ENCODE measurements at regions not wholly inside any gene's neighbourhood (a gene's known extent, or its start where the extent isn't known, plus 50 kb on each side); places are given as distances from the start of the nearest gene placed in this dataset.

DNA sequence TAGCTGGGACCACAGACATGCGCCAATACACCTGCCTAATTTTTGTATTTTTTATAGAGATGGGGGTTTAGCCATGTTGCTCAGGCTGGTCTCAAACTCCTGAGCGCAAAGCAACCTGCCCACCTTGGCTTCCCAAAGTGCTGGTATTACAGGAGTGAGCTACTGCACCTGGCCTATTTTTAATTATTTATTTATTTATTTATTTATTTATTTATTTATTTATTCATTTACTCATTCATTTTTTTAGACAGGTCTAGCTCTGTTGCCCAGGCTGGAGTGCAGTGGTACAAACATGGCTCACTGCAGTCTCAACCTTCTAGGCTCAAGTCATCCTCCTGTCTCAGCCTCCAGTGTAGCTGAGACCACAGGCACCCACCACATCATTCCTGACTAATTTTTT is 434.3 kb downstream of the DOK5 start:
- TF ChIP-seq, protein P1, sequence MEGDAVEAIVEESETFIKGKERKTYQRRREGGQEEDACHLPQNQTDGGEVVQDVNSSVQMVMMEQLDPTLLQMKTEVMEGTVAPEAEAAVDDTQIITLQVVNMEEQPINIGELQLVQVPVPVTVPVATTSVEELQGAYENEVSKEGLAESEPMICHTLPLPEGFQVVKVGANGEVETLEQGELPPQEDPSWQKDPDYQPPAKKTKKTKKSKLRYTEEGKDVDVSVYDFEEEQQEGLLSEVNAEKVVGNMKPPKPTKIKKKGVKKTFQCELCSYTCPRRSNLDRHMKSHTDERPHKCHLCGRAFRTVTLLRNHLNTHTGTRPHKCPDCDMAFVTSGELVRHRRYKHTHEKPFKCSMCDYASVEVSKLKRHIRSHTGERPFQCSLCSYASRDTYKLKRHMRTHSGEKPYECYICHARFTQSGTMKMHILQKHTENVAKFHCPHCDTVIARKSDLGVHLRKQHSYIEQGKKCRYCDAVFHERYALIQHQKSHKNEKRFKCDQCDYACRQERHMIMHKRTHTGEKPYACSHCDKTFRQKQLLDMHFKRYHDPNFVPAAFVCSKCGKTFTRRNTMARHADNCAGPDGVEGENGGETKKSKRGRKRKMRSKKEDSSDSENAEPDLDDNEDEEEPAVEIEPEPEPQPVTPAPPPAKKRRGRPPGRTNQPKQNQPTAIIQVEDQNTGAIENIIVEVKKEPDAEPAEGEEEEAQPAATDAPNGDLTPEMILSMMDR (conservative IDR thresholded peaks at IDR 0.05; ENCODE audit: low read depth, low read length): no peak
- no peak for TF ChIP-seq EZH2 (IDR thresholded peaks at IDR 0.05; ENCODE audit: borderline replicate concordance, low read depth, low read length, poor library complexity, severe bottlenecking)
